CD14-positive monocyte (primary cell): ENCODE measurements at regions not wholly inside any gene's neighbourhood (a gene's known extent, or its start where the extent isn't known, plus 50 kb on each side); places are given as distances from the start of the nearest gene placed in this dataset.

Experiments
- DNase-seq, 3 donors: peaks; one replicate each; pipeline ENCODE4 v3.0.0-alpha.2; 2011 to 2022
- H2AFZ ChIP-seq: 2 replicates; pipeline ENCODE4 v1.6.0; 2012; ENCODE audit warnings: mild to moderate bottlenecking, low read depth, low read length, inconsistent platforms; ENCODE audit not compliant: insufficient read depth, poor library complexity, severe bottlenecking
- H3K27ac ChIP-seq, 2 donors: 1 replicate in 1 of 2; 2 replicates in 1 of 2; pipeline ENCODE4 v1.5.1; 2012 to 2013; ENCODE audit warnings: low read length in 2 of 2, control low read depth in 1 of 2, inconsistent platforms in 1 of 2, low read depth in 1 of 2, mild to moderate bottlenecking in 1 of 2
- H3K27me3 ChIP-seq, 2 donors: one replicate each; pipeline versions ENCODE4 v1.6.0 to v1.6.1; 2011 to 2013; ENCODE audit warnings: low read length in 2 of 2; ENCODE audit not compliant: control insufficient read depth in 2 of 2, insufficient read depth in 2 of 2
- H3K36me3 ChIP-seq, 2 donors: replicated peaks in 1 of 2; 1 replicate in 1 of 2; 2 replicates in 1 of 2; pipeline versions ENCODE4 v1.5.1 to v1.6.1; 2012 to 2013; ENCODE audit warnings: low read length in 2 of 2, control low read depth in 1 of 2, inconsistent platforms in 1 of 2, mild to moderate bottlenecking in 1 of 2; ENCODE audit not compliant: insufficient read depth in 2 of 2, control insufficient read depth in 1 of 2
- H3K4me1 ChIP-seq, 2 donors: 1 replicate in 1 of 2; 2 replicates in 1 of 2; pipeline versions ENCODE4 v1.5.1 to v1.6.1; 2012 to 2013; ENCODE audit warnings: low read length in 2 of 2, control low read depth in 1 of 2, inconsistent platforms in 1 of 2, mild to moderate bottlenecking in 1 of 2, moderate library complexity in 1 of 2; ENCODE audit not compliant: insufficient read depth in 2 of 2, control insufficient read depth in 1 of 2
- H3K4me2 ChIP-seq: replicated peaks from 2 replicates; pipeline ENCODE3; 2012; ENCODE audit warnings: low read length, moderate library complexity, mild to moderate bottlenecking; ENCODE audit not compliant: poor library complexity, severe bottlenecking; ENCODE audit errors: extremely low read depth
- H3K4me3 ChIP-seq, 3 experiments: fragments of 200-600 bp in 1 of 3; sonication (generic) in 1 of 3; replicated peaks in 1 of 3; 1 replicate in 2 of 3; 2 replicates in 1 of 3; pipeline ENCODE4 v1.5.1; 2011 to 2013; ENCODE audit warnings: low read length in 3 of 3, mild to moderate bottlenecking in 3 of 3, control low read depth in 2 of 3, low read depth in 2 of 3, inconsistent platforms in 1 of 3, moderate library complexity in 1 of 3
- H3K79me2 ChIP-seq: 2 replicates; pipeline ENCODE4 v1.6.0; 2012; ENCODE audit warnings: mild to moderate bottlenecking, control low read depth, inconsistent platforms, low read length, moderate library complexity; ENCODE audit not compliant: insufficient read depth
- H3K9ac ChIP-seq: 2 replicates; pipeline ENCODE4 v1.6.0; 2017; ENCODE audit warnings: low read length, mild to moderate bottlenecking; ENCODE audit not compliant: insufficient read depth, poor library complexity, severe bottlenecking
- H3K9me3 ChIP-seq, 2 donors: replicated peaks in 1 of 2; 1 replicate in 1 of 2; 2 replicates in 1 of 2; pipeline versions ENCODE4 v1.5.1 to v1.6.1; 2012 to 2013; ENCODE audit warnings: low read length in 2 of 2, control low read depth in 1 of 2; ENCODE audit not compliant: control insufficient read depth in 1 of 2, insufficient read depth in 1 of 2
- H4K20me1 ChIP-seq: 2 replicates; pipeline ENCODE4 v1.6.0; 2012; ENCODE audit warnings: mild to moderate bottlenecking, low read length, control low read depth, moderate library complexity; ENCODE audit not compliant: insufficient read depth
- H3K27ac Mint-ChIP-seq, 7 donors: one replicate each; pipeline ENCODE4 v1.8.0; 2020; ENCODE audit warnings: mild to moderate bottlenecking in 7 of 7, mixed read lengths in 7 of 7, moderate library complexity in 6 of 7, inconsistent platforms in 2 of 7
- H3K27me3 Mint-ChIP-seq, 3 donors: one replicate each; pipeline ENCODE4 v1.8.0; 2021 to 2022; ENCODE audit warnings: low read depth in 3 of 3, mild to moderate bottlenecking in 3 of 3, mixed read lengths in 3 of 3, moderate library complexity in 3 of 3, inconsistent platforms in 1 of 3
- H3K36me3 Mint-ChIP-seq, 2 donors: one replicate each; pipeline ENCODE4 v1.8.0; 2020; ENCODE audit warnings: mixed read lengths in 2 of 2, inconsistent platforms in 1 of 2, mild to moderate bottlenecking in 1 of 2
- H3K4me1 Mint-ChIP-seq: one replicate; pipeline ENCODE4 v1.8.0; 2020; ENCODE audit warnings: mild to moderate bottlenecking, mixed read lengths
- H3K4me3 Mint-ChIP-seq, 2 donors: one replicate each; pipeline ENCODE4 v1.8.0; 2020; ENCODE audit warnings: mild to moderate bottlenecking in 2 of 2, mixed read lengths in 2 of 2, moderate library complexity in 1 of 2
- H3K9me3 Mint-ChIP-seq, 7 donors: one replicate each; pipeline ENCODE4 v1.8.0; 2020 to 2022; ENCODE audit warnings: mixed read lengths in 7 of 7, mild to moderate bottlenecking in 6 of 7, moderate library complexity in 6 of 7, inconsistent platforms in 2 of 7
- CTCF ChIP-seq: fragments of 200-600 bp; IDR thresholded peaks from one replicate; pipeline ENCODE4 v1.8.0; 2022; ENCODE audit warnings: antibody characterized with exemption, mild to moderate bottlenecking
- WGBS: methylation state at CpG from one replicate; pipeline ENCODE4 v1.1.5; 2013; ENCODE audit warnings: missing lambda C conversion rate; ENCODE audit not compliant: insufficient coverage; 5-methylcytosine and 5-hydroxymethylcytosine counted together
- intact Hi-C, 2 donors: fragments of 100-400 bp; cut with micrococcal nuclease; formaldehyde crosslinking; loops; one replicate each; pipeline versions ENCODE4 v1.15.0 to v1.15.1; 2023

- no peak for TF ChIP-seq CTCF
- intact Hi-C loops = no loop called here
- Mint-ChIP-seq H3K9me3 (peaks cover 0 to 6% (median 0%) of the 10 kb centered on the region in 7 donors), H3K27ac (no peak overlapping the region), H3K4me3 (no peak overlapping the region), H3K36me3 (no peaks in the 10 kb centered on the region), H3K27me3 (peaks cover 6 to 18% (median 17%) of the 10 kb centered on the region in 3 donors), H3K4me1 (no peaks in the 10 kb centered on the region)
- Histone ChIP-seq H3K9me3 (no peaks in the 10 kb centered on the region), H3K4me3 (no peak overlapping the region), H2AFZ (no peak overlapping the region), H3K36me3 (no peaks in the 10 kb centered on the region), H3K79me2 (no peaks in the 10 kb centered on the region), H3K4me1 (no peaks in the 10 kb centered on the region), H3K4me2 (no peak overlapping the region), H3K9ac (no peak overlapping the region), H3K27me3 (peaks cover 0 to 12% of the 10 kb centered on the region in 2 donors), H4K20me1 (no peaks in the 10 kb centered on the region), H3K27ac (no peak overlapping the region)
- WGBS = 85% methylated on average over 6 of the region's 8 CpGs
- no peak for DNase-seq
Observed at GRCh38 chr16:86809458-86809955, 231.2 kb downstream of the FOXL1 start.

GRCh38 chr16:86810062-86810461, 231.7 kb downstream of the FOXL1 start:
- Mint-ChIP-seq H3K4me1 (no peaks in the 10 kb centered on the region), H3K4me3 (no peak overlapping the region), H3K27ac (no peak overlapping the region), H3K27me3 (peaks cover 6 to 18% (median 17%) of the 10 kb centered on the region in 3 donors), H3K36me3 (no peaks in the 10 kb centered on the region), H3K9me3 (peaks cover 0 to 6% (median 0%) of the 10 kb centered on the region in 7 donors)
- Histone ChIP-seq H3K4me2 (no peak overlapping the region), H3K27me3 (peaks cover 0 to 12% of the 10 kb centered on the region in 2 donors), H3K9me3 (no peaks in the 10 kb centered on the region), H3K79me2 (no peaks in the 10 kb centered on the region), H2AFZ (no peak overlapping the region), H4K20me1 (no peaks in the 10 kb centered on the region), H3K4me1 (no peaks in the 10 kb centered on the region), H3K9ac (no peak overlapping the region), H3K27ac (no peak overlapping the region), H3K36me3 (no peaks in the 10 kb centered on the region), H3K4me3 (no peak overlapping the region)
- intact Hi-C loops = no loop called here
- DNase-seq = no peak
- 80% methylated on average over 1 of the region's 2 CpGs for WGBS
- no peak for TF ChIP-seq CTCF
